Stimulated activated CD4-positive, alpha-beta T cell treated with anti-CD3 and anti-CD28 coated beads, TNF-alpha, amount 100 ng/mL, for 1 hour (primary cell): ENCODE measurements at regions not wholly inside any gene's neighbourhood (a gene's known extent, or its start where the extent isn't known, plus 50 kb on each side); places are given as distances from the start of the nearest gene placed in this dataset.

Experiments used
- DNase-seq, 3 donors: peaks; one replicate each; pipeline ENCODE4 v3.0.0-alpha.2; 2020; ENCODE audit warnings: low read depth in 3 of 3, low spot score in 1 of 3

DNA sequence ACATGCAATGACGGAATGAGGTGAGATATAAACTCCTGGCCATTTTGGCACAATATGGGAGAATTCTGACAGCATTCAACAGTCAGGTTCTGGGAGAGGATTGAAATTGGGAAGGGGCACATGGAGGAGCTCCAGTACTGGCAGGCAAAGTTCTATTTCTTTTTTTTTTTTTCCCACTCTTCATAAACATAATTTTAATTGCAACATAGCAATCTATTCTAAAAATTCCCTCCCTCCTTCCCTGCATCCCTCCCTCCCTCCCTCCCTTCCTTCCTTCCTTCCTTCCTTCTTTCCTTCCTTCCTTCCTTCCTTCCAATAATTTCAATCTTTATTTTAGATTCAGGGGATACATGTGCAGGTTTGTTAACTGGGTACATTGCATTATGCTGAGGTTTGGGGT, 93.2 kb downstream of the PTCSC3 start:
- no peak for DNase-seq

DNA sequence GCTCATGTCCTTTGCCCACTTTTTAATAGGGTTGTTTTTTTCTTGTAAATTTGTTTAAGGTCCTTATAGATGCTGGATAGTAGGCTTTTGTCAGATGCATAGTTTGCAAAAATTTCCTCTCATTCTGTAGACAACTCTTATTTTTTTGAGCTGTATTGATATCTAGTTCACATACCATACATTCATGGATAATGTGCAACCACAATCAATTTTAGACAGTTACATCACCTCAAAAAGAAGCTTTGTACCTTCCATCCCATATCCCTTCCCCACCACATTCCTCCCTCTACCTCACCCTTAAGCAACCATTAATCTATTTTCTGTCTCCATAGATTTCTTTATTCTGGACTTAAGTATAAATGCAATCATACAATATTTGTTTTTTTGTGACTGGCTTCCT, 98.4 kb downstream of the PTCSC3 start:
- no peak for DNase-seq

DNA sequence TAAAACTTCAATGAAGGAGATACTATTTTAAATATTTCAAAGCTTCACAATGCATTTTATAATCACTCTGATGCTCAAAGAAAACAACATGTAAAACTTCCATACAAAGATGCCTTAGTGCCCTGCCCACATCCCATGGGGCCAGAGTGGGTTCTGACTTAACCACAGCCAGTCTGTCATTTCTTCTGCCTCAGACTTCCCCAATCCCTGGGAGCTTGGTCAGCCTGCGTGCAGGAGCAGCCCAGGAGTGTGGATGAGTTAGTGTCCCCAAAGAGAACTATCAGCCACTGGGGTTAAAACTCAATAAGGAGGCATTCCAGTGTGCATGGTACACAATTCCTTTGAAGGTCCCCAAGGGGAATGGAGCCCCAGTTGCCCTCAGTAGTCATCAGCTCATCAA, 100.3 kb downstream of the PTCSC3 start:
- no peak for DNase-seq

- no peak for DNase-seq
These were observed 101.3 kb downstream of the PTCSC3 start for GRCh38 chr14:36075203-36075602.

GRCh38 chr14:36070720-36071043, 105.8 kb downstream of the PTCSC3 start:
- DNase-seq, result no peak

DNA sequence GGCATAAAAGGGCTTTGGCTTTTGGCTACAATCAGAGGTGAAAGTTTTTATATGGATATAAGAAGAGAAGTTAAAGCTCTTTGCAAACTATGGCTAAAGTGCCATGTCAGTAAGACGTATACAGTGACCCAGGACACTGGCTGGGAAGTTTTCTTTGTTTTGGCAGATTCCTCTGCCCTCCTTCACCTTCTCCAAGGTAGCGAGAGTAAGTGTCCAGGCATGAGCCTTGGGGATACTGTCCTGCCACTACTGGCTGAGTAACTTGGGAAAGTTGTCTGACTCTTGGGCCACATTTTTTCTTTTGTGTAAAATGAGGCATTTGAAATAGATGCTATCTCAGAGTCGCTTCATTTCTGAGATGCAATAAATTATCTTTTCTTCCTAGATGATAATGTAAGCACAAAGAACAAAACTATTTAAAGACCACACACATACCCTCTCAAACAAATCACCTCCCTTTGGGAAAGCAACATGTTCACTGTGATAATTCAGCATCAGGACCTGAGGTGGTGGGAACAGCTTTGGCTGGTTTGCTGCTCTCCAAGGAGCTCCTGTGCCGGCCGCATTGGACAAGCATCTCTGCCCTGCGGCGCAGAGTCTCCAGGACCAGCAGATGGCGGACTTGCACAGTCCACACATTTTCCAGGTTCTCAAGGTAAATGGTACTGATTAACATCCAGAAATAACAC, 106.3 kb downstream of the PTCSC3 start:
- peak in 1 of 3 donors; percentile 6 for DNase-seq

DNA sequence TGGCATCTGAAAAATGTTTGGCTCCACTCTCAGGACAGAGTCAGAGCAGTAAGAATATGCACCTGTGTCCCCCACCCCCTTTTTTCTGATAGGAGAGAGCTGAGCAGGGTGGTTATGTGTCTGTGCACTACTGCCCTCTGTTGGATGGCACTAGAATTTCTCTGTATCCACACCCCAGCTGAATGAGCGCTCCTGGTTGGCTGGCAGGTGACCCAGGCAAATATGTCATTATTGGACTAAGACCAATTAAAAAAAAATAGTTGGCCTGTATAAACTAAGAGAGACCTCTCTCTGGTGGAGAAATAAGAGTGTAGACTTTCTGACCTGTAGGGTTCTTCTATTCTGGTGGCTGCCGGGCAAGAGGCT, 107.0 kb downstream of the PTCSC3 start:
- no peak for DNase-seq

GRCh38 chr14:36068777-36069534, 107.6 kb downstream of the PTCSC3 start:
- no peak for DNase-seq

GRCh38 chr14:36067428-36068187, 108.9 kb downstream of the PTCSC3 start:
- no peak for DNase-seq

- no peak for DNase-seq
These were observed 109.9 kb downstream of the PTCSC3 start for GRCh38 chr14:36066636-36067035.

- DNase-seq, result no peak
These were observed 110.7 kb downstream of the PTCSC3 start for GRCh38 chr14:36065831-36066230.

DNA sequence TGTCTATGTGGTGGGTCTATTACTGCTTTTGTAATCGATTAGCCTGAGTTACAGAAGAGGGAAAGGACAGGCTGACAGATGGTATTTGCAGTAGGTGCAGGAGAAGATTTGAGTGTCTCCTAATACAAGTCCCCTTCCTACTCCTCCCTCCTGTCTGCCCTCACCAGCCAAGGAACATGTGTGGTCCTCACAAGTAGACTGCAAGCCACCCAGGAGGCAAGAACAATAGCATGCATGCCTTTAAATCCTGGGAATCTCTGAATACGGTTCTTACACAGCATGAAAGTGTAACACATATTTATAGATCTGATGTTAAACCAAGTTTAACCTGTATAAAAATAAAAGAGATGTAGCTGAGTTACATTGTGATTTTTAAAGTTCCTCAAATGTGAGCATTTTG, 117.0 kb downstream of the PTCSC3 start:
- no peak for DNase-seq

DNA sequence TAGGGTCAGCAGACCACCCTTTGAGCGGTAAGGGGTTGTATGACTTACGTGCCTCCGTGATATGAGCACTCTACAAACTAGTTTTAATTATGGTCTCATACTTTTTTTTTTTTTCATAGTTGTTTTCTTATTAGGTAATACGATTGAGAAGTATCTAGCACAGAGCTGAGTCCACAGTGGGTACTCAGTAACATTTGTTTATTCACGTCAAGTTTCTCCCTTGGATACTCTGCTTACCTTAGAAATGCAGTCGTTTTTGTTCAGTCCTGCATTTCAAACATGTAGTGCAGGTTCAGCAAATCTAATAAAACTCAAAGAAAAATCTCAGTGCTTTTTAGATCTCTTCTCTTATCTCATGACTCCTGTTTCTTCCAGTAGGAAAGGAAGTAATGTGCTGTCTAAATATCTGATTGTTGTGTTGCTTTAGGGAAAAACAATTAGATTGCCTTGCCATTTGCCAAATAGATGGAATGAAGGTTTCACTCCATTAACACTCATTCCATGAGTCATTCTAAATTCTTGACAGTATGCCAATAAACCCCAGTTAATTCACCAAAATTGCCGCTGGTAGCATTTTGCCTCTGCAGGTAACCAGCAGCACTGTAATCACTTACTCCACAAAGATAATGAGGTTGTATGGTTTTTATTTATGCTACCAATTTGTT, 118.9 kb downstream of the PTCSC3 start:
- DNase-seq, result no peak

DNA sequence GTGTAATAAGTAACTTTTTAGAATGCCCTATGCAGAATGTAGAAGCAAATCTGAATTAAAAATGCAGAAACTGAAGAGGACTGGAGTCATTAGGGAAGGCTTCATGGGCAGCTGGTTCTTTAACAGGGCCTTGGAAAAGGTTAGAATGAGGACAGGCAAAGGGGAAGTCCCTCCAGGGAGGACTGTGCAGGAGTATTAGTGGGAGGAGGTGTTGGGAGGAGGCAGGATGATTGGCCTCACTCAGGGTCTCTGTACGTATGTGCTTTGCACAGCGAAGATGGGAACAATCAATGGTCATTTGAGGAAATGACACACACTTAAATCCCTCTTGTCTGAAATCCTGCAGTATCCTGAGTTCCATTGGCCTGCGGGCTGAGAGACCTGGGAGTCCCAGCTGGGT, 119.7 kb downstream of the PTCSC3 start:
- DNase-seq, result no peak

GRCh38 chr14:36055681-36056225, 120.8 kb downstream of the PTCSC3 start:
- DNase-seq, result no peak

DNA sequence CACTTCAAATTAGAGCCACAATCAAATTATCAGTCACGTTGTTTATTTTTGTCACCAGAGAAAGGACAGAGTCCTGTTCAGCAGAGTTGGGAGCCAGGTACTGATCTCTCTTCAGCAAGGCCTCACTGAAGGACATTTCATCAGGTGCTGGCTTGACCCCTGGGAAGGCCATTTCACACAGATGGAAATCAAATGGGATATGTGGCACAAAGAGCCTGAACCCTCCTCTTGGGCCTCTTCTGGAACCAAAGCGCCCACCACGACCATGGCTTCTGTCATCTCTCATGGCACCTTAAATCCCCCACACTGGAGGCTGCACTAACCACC, 121.5 kb downstream of the PTCSC3 start:
- DNase-seq, result no peak

DNA sequence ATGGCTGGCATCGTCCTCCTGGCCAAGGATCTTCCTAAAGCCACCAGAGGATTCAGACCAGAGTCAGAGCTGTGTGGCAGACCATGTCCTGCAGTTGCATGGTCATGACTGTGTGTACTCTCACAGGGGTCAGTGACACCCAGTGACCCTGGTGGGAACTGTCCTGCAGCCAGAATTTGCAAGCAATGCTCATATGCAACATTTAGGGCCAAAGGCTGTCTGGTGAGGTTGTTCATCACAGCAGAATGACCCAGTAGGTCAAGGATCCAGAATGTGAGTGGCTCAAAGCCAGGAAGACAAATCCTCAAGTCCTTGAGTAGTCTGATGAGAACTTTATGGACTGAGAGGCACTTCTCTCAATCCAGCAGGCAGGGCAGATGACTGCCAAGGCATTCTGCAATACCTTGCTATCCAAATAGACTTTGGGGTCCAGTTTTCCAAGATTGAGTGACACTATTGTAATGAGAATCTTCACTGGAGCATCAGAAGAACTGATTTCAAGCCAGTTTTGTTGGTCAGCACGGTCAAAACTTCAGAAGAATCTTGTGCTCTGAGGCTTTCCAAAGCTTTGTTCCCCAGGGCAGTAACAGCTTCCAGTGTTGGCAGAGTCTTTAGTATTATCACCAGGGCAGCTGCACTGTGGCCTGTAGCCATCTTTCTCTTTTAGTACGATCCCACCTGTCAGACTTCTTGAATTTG, 122.0 kb downstream of the PTCSC3 start:
- DNase-seq, result no peak

- DNase-seq, result no peak
These were observed 123.8 kb downstream of the PTCSC3 start for GRCh38 chr14:36052681-36053080.

- DNase-seq, result no peak
These were observed 124.5 kb downstream of the PTCSC3 start for GRCh38 chr14:36052063-36052462.

GRCh38 chr14:36048667-36049066, 127.9 kb downstream of the PTCSC3 start:
- DNase-seq, result no peak

GRCh38 chr14:36047912-36048311, 128.6 kb downstream of the PTCSC3 start:
- no peak for DNase-seq
